ENCODE measurements at regions not wholly inside any gene's neighbourhood (a gene's known extent, or its start where the extent isn't known, plus 50 kb on each side); places are given as distances from the start of the nearest gene placed in this dataset.

GRCh38 chr9:89844075-89844474 lies 239.3 kb downstream of the GADD45G start:
- Histone ChIP-seq H3K36me3 (no peaks in the 10 kb centered on the region), H3K27me3 (no peaks in the 10 kb centered on the region), H3K4me1 (no peaks in the 10 kb centered on the region), H3K9me3 (no peaks in the 10 kb centered on the region), H3K27ac (no peak overlapping the region), H3K4me3 (no peak overlapping the region)
- intact Hi-C loops (cut with DNase I; ENCODE audit: low total_unique reads), result no loop called here
- DNase-seq, result no peak
- no peak for TF ChIP-seq CTCF (IDR thresholded peaks at IDR 0.05)
- TF ChIP-seq POLR2A (IDR thresholded peaks at IDR 0.05), result no peak

GRCh38 chr9:89844535-89844934 lies 239.7 kb downstream of the GADD45G start:
- no peaks in the 10 kb centered on the region for H3K4me1 ChIP-seq
- no peak overlapping the region for H3K27ac ChIP-seq
- H3K4me3 ChIP-seq, result no peak overlapping the region
- DNase-seq, result no peak
- TF ChIP-seq CTCF (IDR thresholded peaks at IDR 0.05) (no peak), POLR2A (IDR thresholded peaks at IDR 0.05) (no peak)
- H3K27me3 ChIP-seq, result no peaks in the 10 kb centered on the region
- H3K36me3 ChIP-seq, result no peaks in the 10 kb centered on the region
- no peaks in the 10 kb centered on the region for H3K9me3 ChIP-seq
- intact Hi-C loops (cut with DNase I; ENCODE audit: low total_unique reads), result no loop called here

- no peak overlapping the region for H3K4me3 ChIP-seq
- intact Hi-C loops (cut with DNase I; ENCODE audit: low total_unique reads), result no loop called here
- H3K4me1 ChIP-seq, result no peaks in the 10 kb centered on the region
- DNase-seq, result no peak
- no peak overlapping the region for H3K27ac ChIP-seq
- no peak for TF ChIP-seq CTCF (IDR thresholded peaks at IDR 0.05)
- no peak for TF ChIP-seq POLR2A (IDR thresholded peaks at IDR 0.05)
- no peaks in the 10 kb centered on the region for H3K27me3 ChIP-seq
- H3K9me3 ChIP-seq, result no peaks in the 10 kb centered on the region
- no peaks in the 10 kb centered on the region for H3K36me3 ChIP-seq
Observed at GRCh38 chr9:89845321-89845720, 240.5 kb downstream of the GADD45G start.

GRCh38 chr9:89845862-89846261 lies 241.1 kb downstream of the GADD45G start:
- no peak for DNase-seq
- H3K4me3 ChIP-seq, result no peak overlapping the region
- intact Hi-C loops (cut with DNase I; ENCODE audit: low total_unique reads), result no loop called here
- no peaks in the 10 kb centered on the region for H3K27me3 ChIP-seq
- no peaks in the 10 kb centered on the region for H3K4me1 ChIP-seq
- no peaks in the 10 kb centered on the region for H3K36me3 ChIP-seq
- no peak overlapping the region for H3K27ac ChIP-seq
- no peak for TF ChIP-seq POLR2A (IDR thresholded peaks at IDR 0.05)
- no peak for TF ChIP-seq CTCF (IDR thresholded peaks at IDR 0.05)
- no peaks in the 10 kb centered on the region for H3K9me3 ChIP-seq

- no peaks in the 10 kb centered on the region for H3K4me1 ChIP-seq
- no peaks in the 10 kb centered on the region for H3K36me3 ChIP-seq
- DNase-seq, result no peak
- H3K9me3 ChIP-seq, result no peaks in the 10 kb centered on the region
- no peak overlapping the region for H3K4me3 ChIP-seq
- intact Hi-C loops (cut with DNase I; ENCODE audit: low total_unique reads), result no loop called here
- no peak overlapping the region for H3K27ac ChIP-seq
- H3K27me3 ChIP-seq, result no peaks in the 10 kb centered on the region
- TF ChIP-seq CTCF (IDR thresholded peaks at IDR 0.05) (no peak), POLR2A (IDR thresholded peaks at IDR 0.05) (no peak)
Observed at GRCh38 chr9:89848060-89849040, 243.5 kb downstream of the GADD45G start.
